ENCODE measurements at regions not wholly inside any gene's neighbourhood (a gene's known extent, or its start where the extent isn't known, plus 50 kb on each side); places are given as distances from the start of the nearest gene placed in this dataset.

DNA sequence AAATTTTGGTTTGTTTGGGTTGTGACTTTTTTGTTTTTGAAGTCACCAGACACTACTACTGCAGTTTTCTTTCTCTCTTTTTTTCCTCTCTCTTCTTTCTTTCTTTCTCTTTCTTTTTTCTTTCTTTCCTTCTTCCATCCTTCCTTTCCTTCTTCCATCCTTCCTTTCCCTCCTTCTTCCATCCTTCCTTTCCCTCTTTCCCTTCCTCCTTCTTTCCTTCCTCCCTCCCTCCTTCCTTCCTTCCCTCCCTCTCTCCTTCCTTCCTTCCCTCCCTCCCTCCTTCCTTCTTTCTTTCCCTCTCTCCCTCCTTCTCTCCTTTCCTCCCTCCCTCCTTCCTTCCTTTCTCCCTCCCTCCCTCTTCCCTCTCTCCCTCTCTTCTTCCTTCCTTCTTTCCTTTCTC is 230.3 kb upstream of the TYRP1 start:
- DNase-seq (ENCODE audit: low spot score) (no peak), ATAC-seq (no peak)

DNA sequence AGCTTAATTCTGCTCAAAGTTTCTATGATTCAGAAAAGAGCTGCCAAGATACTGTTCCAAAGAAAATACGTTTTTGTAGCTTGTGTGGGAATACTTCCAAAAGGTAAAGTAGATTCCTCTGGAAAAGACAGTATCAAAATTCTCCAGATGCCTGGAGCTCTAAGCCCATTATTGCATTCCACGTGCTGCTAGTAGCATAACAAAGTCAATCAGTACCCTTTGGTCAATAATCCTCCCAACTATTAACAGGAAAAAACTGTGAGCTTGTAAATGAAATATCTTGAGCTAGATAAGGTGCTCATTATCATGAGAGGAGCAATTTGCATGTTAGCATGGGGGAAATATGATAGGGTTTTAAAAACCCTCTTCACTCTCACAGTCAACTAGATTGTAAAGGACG is 229.5 kb upstream of the TYRP1 start:
- DNase-seq (ENCODE audit: low spot score) (no peak), ATAC-seq (no peak)

DNA sequence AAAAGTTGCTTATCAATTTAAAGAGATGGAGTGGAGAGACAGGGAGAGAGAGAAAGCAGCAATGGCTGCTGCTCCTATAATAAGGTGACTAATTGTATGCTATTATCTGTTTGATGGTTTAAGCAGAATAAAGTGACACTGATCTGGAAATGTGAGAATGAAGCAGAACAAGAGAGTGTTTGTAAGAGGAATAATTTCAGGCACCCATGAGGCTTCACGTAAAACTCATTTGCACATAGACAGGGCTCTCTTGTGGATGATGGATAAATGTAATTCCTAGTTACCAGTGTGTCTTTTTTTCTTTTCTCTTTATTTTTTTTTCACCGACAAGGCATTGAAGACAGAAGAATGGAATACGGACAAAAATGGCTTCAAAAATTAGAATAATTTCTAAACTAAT is 228.8 kb upstream of the TYRP1 start:
- DNase-seq (ENCODE audit: low spot score), result no peak
- ATAC-seq, result no peak

- DNase-seq (ENCODE audit: low spot score) (no peak), ATAC-seq (no peak)
Measured at GRCh38 chr9:12464910-12465512, 228.2 kb upstream of the TYRP1 start.

- no peak for ATAC-seq
- DNase-seq (ENCODE audit: low spot score), result no peak
Measured at GRCh38 chr9:12469084-12469483, 224.1 kb upstream of the TYRP1 start.

GRCh38 chr9:12494411-12494810 is 198.8 kb upstream of the TYRP1 start:
- DNase-seq (ENCODE audit: low spot score) (no peak), ATAC-seq (no peak)

GRCh38 chr9:12497790-12498189 is 195.4 kb upstream of the TYRP1 start:
- DNase-seq (ENCODE audit: low spot score) (no peak), ATAC-seq (no peak)

DNA sequence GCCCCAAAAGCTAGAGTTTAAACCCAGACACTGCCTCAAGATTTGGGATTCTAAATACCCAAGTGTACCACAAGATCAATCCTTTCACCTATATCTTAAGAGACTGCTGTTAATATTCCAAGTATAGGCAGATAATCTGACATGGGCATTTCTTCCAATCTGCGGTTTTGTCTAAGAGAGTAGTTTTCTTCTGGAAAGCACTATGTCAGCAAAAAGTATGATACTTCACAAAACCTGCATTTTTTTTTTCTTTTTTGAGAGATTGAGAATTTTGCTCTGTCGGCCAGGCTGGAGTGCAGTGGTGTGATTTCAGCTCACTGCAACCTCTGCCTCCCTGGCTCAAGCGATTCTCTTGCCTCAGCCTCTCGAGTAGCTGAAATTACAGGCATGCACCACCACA is 190.7 kb upstream of the TYRP1 start:
- ATAC-seq (no peak), DNase-seq (ENCODE audit: low spot score) (no peak)

GRCh38 chr9:12503606-12504122 is 189.5 kb upstream of the TYRP1 start:
- no peak for ATAC-seq
- DNase-seq (ENCODE audit: low spot score), result no peak

GRCh38 chr9:12510551-12510950 is 182.6 kb upstream of the TYRP1 start:
- no peak for DNase-seq (ENCODE audit: low spot score)
- ATAC-seq, result no peak

DNA sequence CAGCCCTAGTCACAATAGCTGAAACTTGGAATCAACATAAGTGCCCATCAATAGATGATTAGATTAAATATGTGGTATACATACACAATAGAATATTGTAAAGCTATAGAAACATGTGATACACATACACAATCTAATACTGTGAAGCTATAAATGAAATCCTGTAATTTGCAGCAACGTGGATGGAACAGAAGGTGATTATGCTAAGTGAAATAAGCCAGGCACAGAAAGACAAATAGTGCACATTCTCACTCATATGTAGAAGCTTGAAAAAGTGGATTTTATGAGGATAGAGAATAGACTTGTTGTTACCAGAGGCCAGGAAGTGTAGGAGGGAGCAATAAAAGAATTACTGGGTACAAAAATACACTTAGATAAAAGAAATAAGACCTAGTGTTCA is 181.5 kb upstream of the TYRP1 start:
- DNase-seq (ENCODE audit: low spot score) (no peak), ATAC-seq (no peak)

GRCh38 chr9:12516031-12516430 is 177.2 kb upstream of the TYRP1 start:
- DNase-seq (ENCODE audit: low spot score), result no peak
- ATAC-seq, result no peak

- no peak for ATAC-seq
- DNase-seq (ENCODE audit: low spot score), result no peak
Measured at GRCh38 chr9:12516573-12516972, 176.6 kb upstream of the TYRP1 start.

DNA sequence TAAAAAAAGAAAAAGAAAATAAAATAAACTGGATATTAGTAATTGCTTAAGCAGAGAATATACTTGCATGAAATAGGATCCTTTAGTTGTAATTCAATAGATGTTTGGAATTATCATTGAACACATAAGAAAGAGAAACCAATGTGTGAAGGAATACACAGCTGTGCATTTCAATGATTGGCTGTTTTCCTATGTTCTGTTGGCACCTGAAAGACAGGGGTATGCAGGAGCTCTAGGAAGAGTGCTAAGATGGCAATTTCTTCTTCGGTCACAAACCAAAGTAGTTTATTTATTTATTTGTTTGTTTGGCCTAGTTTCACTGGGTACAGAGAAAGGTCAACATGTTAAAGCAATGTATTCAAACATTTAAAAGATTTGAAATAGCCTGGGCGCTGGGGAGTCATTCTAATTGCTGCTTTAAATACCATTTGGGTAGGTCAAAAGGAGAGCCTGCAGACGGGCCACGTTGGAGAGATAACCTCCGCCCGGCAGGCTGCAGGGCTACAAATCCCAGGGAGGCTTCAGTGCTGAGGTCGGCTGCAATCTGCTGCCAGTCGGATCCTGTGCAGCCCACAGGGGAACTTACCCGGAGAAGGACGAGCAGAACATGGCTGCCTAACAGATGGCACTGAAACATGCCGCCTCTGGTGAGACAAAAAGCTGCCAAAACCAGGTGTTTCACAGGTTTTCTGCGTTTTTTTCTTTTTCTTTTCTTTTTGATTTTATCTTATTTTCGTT is 154.2 kb upstream of the TYRP1 start:
- no peak for DNase-seq (ENCODE audit: low spot score)

DNA sequence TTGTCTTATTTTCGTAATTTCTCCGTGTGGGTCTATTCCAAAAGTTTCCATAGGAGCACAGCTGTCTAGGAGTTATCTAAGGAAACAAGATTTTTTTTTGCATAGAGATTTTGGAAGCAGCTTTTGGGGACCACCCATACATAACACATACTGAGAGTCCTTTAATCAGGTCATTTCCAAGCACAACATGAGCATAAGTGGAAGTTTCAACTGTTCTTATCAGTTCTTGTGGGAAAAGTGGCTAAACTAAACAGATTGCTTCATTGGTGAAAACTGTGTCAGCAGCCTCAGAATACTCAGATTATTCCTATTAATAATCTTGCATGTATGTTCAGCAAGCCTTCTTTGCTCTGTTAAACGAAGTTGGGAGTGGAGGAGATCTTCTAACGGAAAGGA is 153.6 kb upstream of the TYRP1 start:
- no peak for ATAC-seq
- no peak for DNase-seq (ENCODE audit: low spot score)

More for the DNA sequence above, 154.2 kb upstream of the TYRP1 start:
- no peak for ATAC-seq

- ATAC-seq, result no peak
- DNase-seq (ENCODE audit: low spot score), result no peak
Measured at GRCh38 chr9:12544700-12545099, 148.5 kb upstream of the TYRP1 start.

DNA sequence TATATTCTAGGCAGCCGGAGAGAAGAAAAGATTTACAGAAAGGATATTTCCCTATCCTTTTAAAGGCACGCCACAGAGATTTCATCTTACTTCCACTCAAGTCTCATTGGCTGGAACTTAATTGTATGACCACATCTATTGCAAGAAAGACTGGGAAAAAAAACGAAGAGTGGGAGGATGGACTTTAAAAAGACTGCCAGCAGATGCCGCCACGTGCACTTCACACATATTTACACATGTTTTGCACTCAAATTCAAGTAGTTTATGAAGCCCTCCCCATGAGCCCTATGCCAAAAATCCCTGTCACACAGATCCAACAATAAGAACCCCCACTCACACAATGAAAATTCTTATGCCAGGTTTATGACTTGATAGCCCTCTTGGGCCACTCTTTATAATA is 138.5 kb upstream of the TYRP1 start:
- ATAC-seq (no peak), DNase-seq (ENCODE audit: low spot score) (no peak)

GRCh38 chr9:12566404-12567090 is 126.6 kb upstream of the TYRP1 start:
- ATAC-seq (no peak), DNase-seq (ENCODE audit: low spot score) (no peak)

DNA sequence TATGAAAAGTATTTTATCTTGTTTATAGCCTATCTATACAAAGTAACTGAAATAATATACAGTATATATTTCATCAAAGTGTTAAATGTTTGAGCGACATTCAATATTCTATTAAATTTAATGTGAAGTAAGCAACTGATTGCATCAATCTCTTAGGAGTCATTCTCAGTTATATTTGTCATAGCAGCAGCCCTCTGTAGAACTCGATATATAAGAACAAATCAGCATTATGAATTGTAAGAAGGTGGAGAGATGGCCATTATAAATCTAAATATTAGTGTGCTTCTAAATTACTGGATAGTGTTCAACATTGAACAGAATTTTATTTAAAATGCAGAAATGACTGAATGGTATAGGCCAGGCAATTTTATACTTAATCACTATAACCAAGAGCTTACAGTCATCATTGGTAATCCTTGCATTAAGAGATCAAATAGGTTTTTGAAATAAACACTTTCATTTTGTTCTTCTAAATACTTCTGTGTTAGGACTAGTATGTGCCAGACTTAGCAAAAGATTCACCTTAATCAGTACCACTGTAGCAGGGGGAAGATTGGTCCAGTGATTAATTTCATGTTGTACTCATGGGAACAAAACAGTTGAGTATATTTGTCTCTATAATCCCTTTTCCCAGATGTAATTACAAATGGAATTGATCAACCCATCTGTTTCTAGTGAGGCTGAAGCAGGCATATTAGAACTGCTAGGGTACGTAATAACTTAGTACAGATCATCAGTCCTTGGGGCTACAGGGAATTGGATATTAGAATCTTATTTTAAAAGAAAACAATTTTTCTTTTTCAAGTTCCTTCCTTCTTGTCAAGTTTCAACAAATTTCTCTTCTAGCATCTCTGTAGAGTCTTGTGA is 108.3 kb upstream of the TYRP1 start:
- ATAC-seq, result no peak
- no peak for DNase-seq (ENCODE audit: low spot score)

DNA sequence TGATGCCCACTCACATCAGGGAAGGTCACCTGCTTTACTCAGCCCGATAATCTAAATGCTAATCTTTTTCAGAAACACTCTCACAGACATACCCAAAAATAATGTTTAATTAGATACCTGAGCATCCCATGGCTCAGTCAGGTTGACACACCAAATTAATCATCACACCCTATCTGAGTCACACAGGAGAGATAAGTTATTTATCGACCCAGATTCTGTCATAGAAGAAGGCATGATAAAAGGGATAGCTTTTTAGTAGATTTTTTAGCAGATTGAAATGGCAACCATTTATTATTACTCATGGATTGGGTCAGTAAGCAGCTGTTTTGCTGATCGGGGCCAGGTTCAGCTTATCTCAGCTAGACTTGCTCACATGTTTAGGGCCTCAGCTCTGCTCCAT is 97.8 kb upstream of the TYRP1 start:
- no peak for ATAC-seq
- DNase-seq (ENCODE audit: low spot score), result no peak

- ATAC-seq (no peak), DNase-seq (ENCODE audit: low spot score) (no peak)
Measured at GRCh38 chr9:12604164-12604821, 88.9 kb upstream of the TYRP1 start.

All from left lobe of liver (tissue), 2 donors.